ENCODE measurements at regions not wholly inside any gene's neighbourhood (a gene's known extent, or its start where the extent isn't known, plus 50 kb on each side); places are given as distances from the start of the nearest gene placed in this dataset.
A peak's percentile ranks its signal among the peaks of the same experiment; 100 is the strongest.
"Not testable (repeated sequence)": the region's sequence is repeated elsewhere in the genome, so short reads cannot be mapped to it uniquely, and the experiment has no call there.

DNA sequence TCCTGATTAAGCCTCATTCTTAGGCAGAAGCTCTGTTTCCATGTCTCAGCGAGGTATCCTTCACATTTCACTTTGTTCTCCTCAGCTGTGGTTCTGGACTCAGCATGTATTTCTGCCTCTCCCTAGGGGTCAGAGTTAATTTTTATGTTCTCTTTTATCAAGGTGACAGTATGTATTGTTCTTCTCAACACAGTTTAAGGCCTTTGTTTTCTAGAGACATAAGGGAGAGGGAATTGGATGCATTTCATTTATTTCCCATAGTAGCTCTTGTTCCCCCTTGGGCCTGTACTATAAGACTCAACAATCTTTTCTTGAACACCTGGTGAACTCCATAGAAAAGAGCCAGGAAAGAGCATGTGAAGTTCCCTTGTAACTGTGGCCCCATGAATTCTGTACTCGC lies 214.3 kb downstream of the ZWINT start:
- Mint-ChIP-seq H3K9me3 (peaks cover 19% of the 10 kb centered on the region), H3K4me3 (no peak overlapping the region), H3K36me3 (no peaks in the 10 kb centered on the region), H3K27ac (no peak overlapping the region), H3K4me1 (no peaks in the 10 kb centered on the region)
- DNase-seq (ENCODE audit: low spot score in 2 of 2): no peak
- no peak for ATAC-seq

DNA sequence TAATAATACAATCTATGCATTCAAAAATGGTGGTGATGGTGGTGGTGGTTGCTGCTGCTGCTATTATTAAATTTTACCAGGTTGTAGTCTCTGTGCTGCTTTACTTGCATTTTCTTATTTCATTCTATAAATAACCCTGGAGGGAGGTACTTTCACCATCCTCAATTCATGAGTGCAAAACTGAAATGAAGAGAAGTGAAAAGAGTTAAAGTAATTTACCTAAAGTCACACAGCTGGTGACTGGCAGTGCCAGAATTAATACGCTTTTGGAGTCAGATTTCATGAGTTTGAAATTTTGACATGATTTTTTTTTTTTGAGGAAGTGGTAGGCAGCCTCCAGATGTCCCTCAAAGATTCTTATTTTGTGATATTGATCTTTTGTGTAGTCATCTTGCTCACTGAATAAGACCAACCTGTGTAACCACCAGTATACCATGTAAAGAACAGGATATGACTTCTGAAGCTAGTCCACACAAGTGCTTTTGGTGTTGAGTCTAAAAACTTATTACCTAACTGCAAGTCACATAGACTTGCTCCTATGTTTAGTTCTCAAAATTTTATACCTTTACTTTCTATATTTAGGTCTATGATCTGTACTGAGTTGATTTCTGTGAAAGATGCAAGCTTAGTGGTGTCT lies 218.8 kb downstream of the ZWINT start:
- H3K27ac Mint-ChIP-seq: no peak overlapping the region
- H3K4me3 Mint-ChIP-seq: no peak overlapping the region
- no peak for DNase-seq (ENCODE audit: low spot score in 2 of 2)
- no peak for ATAC-seq
- H3K9me3 Mint-ChIP-seq: peaks cover 14% of the 10 kb centered on the region
- H3K4me1 Mint-ChIP-seq: no peaks in the 10 kb centered on the region
- H3K36me3 Mint-ChIP-seq: no peaks in the 10 kb centered on the region

DNA sequence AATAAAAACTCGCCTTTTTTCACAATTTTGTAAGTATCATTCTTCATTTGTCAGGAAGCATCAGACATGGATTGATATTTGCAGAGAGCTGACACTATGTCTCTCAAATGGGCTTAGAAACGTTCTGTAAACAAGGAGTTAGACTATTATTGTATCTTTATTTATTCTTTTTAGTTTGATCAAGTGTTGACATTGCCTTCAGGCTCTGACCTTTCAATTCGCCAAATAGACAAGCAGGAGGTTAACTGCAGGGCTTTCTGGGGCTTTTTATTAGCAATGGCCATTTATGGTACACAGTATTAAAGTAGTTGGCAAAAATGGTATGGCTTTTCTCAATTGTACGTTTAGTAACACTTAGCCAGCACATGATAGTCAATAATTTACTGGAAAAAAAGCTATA lies 221.7 kb downstream of the ZWINT start:
- Mint-ChIP-seq H3K9me3 (peaks cover 8% of the 10 kb centered on the region), H3K36me3 (no peaks in the 10 kb centered on the region), H3K4me3 (no peak overlapping the region)

GRCh38 chr10:56135828-56136227 lies 225.2 kb downstream of the ZWINT start:
- no peak overlapping the region for H3K27ac Mint-ChIP-seq
- no peaks in the 10 kb centered on the region for H3K4me1 Mint-ChIP-seq
- no peak overlapping the region for H3K4me3 Mint-ChIP-seq
- DNase-seq (ENCODE audit: low spot score in 2 of 2) (no peak), ATAC-seq (no peak)
- no peaks in the 10 kb centered on the region for H3K36me3 Mint-ChIP-seq
- H3K9me3 Mint-ChIP-seq: peaks cover 3% of the 10 kb centered on the region

More for the DNA sequence above, 221.7 kb downstream of the ZWINT start:
- no peak for ATAC-seq
- DNase-seq (ENCODE audit: low spot score in 2 of 2): no peak
- Mint-ChIP-seq H3K27ac (no peak overlapping the region), H3K4me1 (no peaks in the 10 kb centered on the region)

GRCh38 chr10:56123247-56123646 lies 237.8 kb downstream of the ZWINT start:
- Mint-ChIP-seq H3K27ac (no peak overlapping the region), H3K4me3 (no peak overlapping the region), H3K9me3 (peaks cover 14% of the 10 kb centered on the region), H3K36me3 (no peaks in the 10 kb centered on the region), H3K4me1 (no peaks in the 10 kb centered on the region)
- DNase-seq (ENCODE audit: low spot score in 2 of 2) (no peak), ATAC-seq (no peak)

GRCh38 chr10:56116684-56117083 lies 244.4 kb downstream of the ZWINT start:
- no peaks in the 10 kb centered on the region for H3K36me3 Mint-ChIP-seq
- no peak for DNase-seq (ENCODE audit: low spot score in 2 of 2)
- no peaks in the 10 kb centered on the region for H3K4me1 Mint-ChIP-seq
- H3K27ac Mint-ChIP-seq: no peak overlapping the region
- no peak for ATAC-seq
- peaks cover 20% of the 10 kb centered on the region for H3K9me3 Mint-ChIP-seq
- H3K4me3 Mint-ChIP-seq: no peak overlapping the region

DNA sequence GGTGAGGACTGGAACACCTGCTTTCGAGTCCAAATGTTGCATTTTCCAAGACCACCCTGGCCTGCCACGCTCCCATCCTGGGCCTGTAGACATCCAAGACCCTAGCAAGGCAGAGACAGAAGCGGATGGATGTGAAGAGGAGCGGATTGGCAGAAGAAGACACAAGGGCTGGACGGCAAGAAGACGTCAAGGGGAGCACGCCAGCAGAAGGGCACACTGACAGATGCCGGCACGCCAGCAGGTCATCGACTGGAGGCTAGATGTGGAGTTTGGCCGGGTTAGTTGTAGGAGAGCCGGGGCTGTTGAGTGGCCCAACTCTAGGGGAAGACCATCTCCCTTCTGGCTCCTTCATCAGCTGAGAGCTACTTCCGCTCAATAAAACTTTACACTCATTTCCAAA lies 251.6 kb downstream of the ZWINT start:
- DNase-seq (ENCODE audit: low spot score in 2 of 2): no peak
- Mint-ChIP-seq H3K27ac (no peak overlapping the region), H3K4me3 (no peak overlapping the region), H3K36me3 (no peaks in the 10 kb centered on the region), H3K4me1 (no peaks in the 10 kb centered on the region), H3K9me3 (peaks cover 25% of the 10 kb centered on the region)
- no peak for ATAC-seq

- no peak overlapping the region for H3K4me3 Mint-ChIP-seq
- ATAC-seq: no peak
- no peaks in the 10 kb centered on the region for H3K4me1 Mint-ChIP-seq
- no peak for DNase-seq (ENCODE audit: low spot score in 2 of 2)
- no peak overlapping the region for H3K27ac Mint-ChIP-seq
- H3K36me3 Mint-ChIP-seq: no peaks in the 10 kb centered on the region
- H3K9me3 Mint-ChIP-seq: peaks cover 25% of the 10 kb centered on the region
Observed at GRCh38 chr10:56104923-56105322, 256.1 kb downstream of the ZWINT start.

- DNase-seq (ENCODE audit: low spot score in 2 of 2) (no peak), ATAC-seq (no peak)
- Mint-ChIP-seq H3K27ac (no peak overlapping the region), H3K4me1 (no peaks in the 10 kb centered on the region), H3K4me3 (no peak overlapping the region), H3K9me3 (peaks cover 25% of the 10 kb centered on the region), H3K36me3 (no peaks in the 10 kb centered on the region)
Observed at GRCh38 chr10:56104487-56104886, 256.6 kb downstream of the ZWINT start.

DNA sequence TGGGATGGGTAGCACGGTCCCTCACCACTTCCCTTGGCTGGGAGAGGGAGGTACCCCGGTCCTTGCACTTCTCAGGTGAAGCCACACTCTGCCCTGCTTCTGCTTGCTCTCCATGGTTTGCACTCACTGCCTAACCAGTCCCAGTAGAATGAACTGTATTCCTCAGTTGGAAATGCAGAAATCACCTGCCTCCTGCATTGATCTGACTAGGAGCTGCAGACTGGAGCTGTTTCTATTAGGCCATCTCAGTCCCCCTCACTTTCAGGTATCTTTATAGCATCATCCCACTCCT lies 264.9 kb downstream of the ZWINT start:
- Mint-ChIP-seq H3K4me3 (no peak overlapping the region), H3K36me3 (no peaks in the 10 kb centered on the region), H3K4me1 (no peaks in the 10 kb centered on the region), H3K9me3 (peaks cover 11% of the 10 kb centered on the region), H3K27ac (no peak overlapping the region)
- ATAC-seq (no peak), DNase-seq (ENCODE audit: low spot score in 2 of 2) (no peak)

DNA sequence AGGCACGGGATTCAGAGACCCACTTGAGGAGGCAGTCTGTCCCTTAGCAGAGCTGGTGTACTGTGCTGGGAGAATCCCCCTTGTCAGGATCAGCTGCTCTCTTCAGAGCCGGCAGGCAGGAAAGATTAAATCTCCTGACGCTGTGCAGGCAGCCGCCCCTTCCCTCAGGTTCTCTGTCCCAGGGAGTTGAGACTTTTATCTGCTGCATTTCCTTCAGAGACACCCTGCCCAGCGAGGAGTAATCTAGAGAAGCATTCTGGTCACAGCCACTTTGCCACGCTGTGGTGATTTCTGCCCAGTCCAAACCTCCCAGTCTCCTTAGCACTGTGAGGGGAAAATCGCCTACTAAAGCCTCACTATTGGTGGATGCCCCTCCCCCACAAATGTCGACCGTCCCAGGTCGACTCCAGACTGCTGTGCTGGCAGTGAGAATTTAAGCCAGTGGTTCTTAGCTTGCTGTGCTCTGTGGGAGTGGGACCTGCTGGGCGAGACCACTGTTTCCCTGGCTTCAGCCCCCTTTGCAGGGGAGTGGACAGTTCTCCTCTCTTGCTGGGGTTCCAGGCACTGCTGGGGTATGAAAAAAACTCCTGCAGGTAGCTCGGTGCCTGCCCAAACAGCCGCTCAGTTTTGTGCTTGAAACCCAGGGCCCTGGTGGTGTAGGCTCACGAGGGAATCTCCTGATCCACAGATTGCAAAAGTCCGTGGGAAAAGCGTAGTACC lies 265.4 kb downstream of the ZWINT start:
- peaks cover 11% of the 10 kb centered on the region for H3K9me3 Mint-ChIP-seq
- no peaks in the 10 kb centered on the region for H3K4me1 Mint-ChIP-seq
- H3K27ac Mint-ChIP-seq: no peak overlapping the region
- DNase-seq (ENCODE audit: low spot score in 2 of 2) (no peak), ATAC-seq (no peak)
- no peak overlapping the region for H3K4me3 Mint-ChIP-seq
- no peaks in the 10 kb centered on the region for H3K36me3 Mint-ChIP-seq

DNA sequence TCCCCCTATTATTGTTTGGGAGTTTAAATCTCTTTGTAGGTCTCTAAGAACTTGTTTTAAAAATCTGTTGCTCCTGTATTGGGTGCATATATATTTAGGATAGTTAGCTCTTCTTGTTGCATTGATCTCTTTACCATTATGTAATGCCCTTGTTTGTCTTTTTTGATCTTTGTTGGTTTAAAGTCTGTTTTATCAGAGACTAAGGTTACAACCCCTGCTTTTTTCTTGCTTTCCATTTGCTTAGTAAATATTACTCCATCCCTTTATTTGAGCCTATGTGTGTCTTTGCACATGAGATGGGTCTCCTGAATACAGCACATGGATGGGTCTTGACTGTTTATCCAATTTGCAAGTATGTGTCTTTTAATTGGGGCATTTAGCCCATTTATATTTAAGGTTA lies 267.4 kb downstream of the ZWINT start:
- not testable (repeated sequence) for ATAC-seq; H3K27ac Mint-ChIP-seq; DNase-seq (ENCODE audit: low spot score in 2 of 2); H3K4me1 Mint-ChIP-seq; H3K36me3 Mint-ChIP-seq; H3K4me3 Mint-ChIP-seq
- peaks cover 16% of the 10 kb centered on the region for H3K9me3 Mint-ChIP-seq

DNA sequence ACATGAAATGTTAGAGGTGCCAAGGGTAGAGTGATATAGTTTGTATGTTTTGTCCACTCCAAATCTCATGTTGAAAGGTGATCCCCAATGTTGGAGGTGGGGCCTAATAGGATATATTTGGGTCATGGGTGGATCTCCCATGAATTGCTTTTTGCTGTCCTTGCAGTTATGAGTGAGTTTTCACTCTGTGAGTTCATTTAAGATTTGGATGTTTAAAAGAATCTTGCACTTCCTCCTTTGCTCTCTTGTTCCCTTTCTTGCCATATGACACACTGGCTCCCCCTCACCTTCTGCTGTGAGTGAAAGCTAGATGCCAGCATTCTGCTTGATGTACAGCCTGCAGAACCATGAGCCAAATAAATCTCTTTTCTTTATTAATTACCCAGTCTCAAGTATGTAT lies 269.2 kb downstream of the ZWINT start:
- ATAC-seq: no peak
- no peaks in the 10 kb centered on the region for H3K4me1 Mint-ChIP-seq
- no peak for DNase-seq (ENCODE audit: low spot score in 2 of 2)
- H3K4me3 Mint-ChIP-seq: no peak overlapping the region
- H3K9me3 Mint-ChIP-seq: peaks cover 24% of the 10 kb centered on the region
- no peaks in the 10 kb centered on the region for H3K36me3 Mint-ChIP-seq
- no peak overlapping the region for H3K27ac Mint-ChIP-seq

- no peaks in the 10 kb centered on the region for H3K4me1 Mint-ChIP-seq
- no peak overlapping the region for H3K27ac Mint-ChIP-seq
- peaks cover 24% of the 10 kb centered on the region for H3K9me3 Mint-ChIP-seq
- no peak overlapping the region for H3K4me3 Mint-ChIP-seq
- peak; percentile 34 for ATAC-seq
- no peak for DNase-seq (ENCODE audit: low spot score in 2 of 2)
- H3K36me3 Mint-ChIP-seq: no peaks in the 10 kb centered on the region
Observed at GRCh38 chr10:56090914-56091540, 270.0 kb downstream of the ZWINT start.

DNA sequence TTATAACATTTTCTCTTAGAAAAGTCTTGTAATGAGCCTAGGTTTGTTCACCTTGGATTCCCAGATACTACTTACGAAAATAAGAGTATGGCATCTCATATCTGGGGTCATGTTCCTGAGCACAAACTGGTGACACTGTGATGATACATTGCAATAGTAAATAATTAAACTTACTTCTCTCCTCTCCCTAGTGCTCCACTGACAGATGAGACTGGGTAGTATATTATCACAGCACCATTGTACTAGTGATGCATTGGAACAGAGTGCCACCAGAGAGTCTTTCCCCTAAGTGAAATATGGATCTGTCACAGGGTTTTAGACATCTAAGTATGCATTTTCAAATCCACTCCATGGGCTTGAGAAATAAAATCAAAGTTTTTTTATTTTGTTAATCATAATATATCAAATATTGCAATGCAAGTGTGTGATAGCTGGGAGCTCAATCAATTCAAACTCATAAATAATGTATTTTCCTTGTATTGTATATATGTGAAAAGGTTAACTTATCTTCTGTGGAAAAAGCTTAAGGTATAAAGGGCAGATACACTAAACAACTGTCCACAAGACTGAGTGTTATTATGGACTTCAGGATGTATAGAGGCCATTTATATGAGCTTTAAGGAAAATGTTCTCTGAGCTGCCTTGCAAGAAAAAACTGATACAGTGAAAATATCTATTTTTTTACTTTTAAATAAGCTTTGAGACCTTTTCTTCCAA lies 275.5 kb downstream of the ZWINT start:
- Mint-ChIP-seq H3K4me1 (no peaks in the 10 kb centered on the region), H3K36me3 (no peaks in the 10 kb centered on the region), H3K4me3 (no peak overlapping the region), H3K9me3 (peaks cover 23% of the 10 kb centered on the region), H3K27ac (no peak overlapping the region)
- no peak for ATAC-seq
- DNase-seq (ENCODE audit: low spot score in 2 of 2): no peak

GRCh38 chr10:56082169-56082568 lies 278.9 kb downstream of the ZWINT start:
- Mint-ChIP-seq H3K4me3 (no peak overlapping the region), H3K4me1 (no peaks in the 10 kb centered on the region), H3K9me3 (peaks cover 16% of the 10 kb centered on the region), H3K36me3 (no peaks in the 10 kb centered on the region), H3K27ac (no peak overlapping the region)
- DNase-seq (ENCODE audit: low spot score in 2 of 2): no peak
- no peak for ATAC-seq

All from stimulated activated effector memory CD8-positive, alpha-beta T cell treated with anti-CD3 and anti-CD28 coated beads, Interleukin-12 subunit alpha, Interleukin-12 subunit beta, amount 100 ng/mL, for 72 hours (primary cell).